ENCODE measurements at regions not wholly inside any gene's neighbourhood (a gene's known extent, or its start where the extent isn't known, plus 50 kb on each side); places are given as distances from the start of the nearest gene placed in this dataset.

- TF ChIP-seq, protein P1, sequence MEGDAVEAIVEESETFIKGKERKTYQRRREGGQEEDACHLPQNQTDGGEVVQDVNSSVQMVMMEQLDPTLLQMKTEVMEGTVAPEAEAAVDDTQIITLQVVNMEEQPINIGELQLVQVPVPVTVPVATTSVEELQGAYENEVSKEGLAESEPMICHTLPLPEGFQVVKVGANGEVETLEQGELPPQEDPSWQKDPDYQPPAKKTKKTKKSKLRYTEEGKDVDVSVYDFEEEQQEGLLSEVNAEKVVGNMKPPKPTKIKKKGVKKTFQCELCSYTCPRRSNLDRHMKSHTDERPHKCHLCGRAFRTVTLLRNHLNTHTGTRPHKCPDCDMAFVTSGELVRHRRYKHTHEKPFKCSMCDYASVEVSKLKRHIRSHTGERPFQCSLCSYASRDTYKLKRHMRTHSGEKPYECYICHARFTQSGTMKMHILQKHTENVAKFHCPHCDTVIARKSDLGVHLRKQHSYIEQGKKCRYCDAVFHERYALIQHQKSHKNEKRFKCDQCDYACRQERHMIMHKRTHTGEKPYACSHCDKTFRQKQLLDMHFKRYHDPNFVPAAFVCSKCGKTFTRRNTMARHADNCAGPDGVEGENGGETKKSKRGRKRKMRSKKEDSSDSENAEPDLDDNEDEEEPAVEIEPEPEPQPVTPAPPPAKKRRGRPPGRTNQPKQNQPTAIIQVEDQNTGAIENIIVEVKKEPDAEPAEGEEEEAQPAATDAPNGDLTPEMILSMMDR (conservative IDR thresholded peaks at IDR 0.05): no peak
- TF ChIP-seq ZFX (IDR thresholded peaks at IDR 0.05): no peak
Measured at GRCh38 chr9:120308495-120308894, 271.5 kb downstream of the CDK5RAP2 start.
